ENCODE measurements at regions not wholly inside any gene's neighbourhood (a gene's known extent, or its start where the extent isn't known, plus 50 kb on each side); places are given as distances from the start of the nearest gene placed in this dataset.

DNA sequence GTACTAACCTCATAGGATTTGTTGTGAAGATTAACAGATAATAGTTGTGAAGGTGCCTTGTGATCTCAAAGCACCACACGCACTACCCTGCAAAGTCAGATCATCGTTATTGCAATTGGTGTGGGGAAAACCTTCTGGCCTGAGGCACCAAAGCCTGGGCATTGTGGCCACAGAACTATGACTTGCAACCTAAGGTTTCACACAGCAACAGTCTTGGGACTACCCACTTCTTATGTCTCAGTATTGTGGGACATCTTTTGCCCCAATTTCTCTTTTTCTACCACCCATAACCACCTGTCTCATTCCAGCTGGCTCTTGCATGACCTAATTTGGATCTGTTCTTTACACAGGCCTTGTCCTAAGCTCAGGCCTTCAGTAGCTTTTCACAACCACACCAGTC is 247.8 kb upstream of the NR4A3 start:
- Mint-ChIP-seq H3K36me3 (no peaks in the 10 kb centered on the region), H3K4me3 (no peak overlapping the region), H3K27me3 (ENCODE audit: low read depth) (no peaks in the 10 kb centered on the region), H3K9me3 (peaks cover 4% of the 10 kb centered on the region; the same call in 1 of the 2 replicates), H3K4me1 (peaks cover 12% of the 10 kb centered on the region), H3K27ac (no peak overlapping the region)
- TF ChIP-seq, protein P1, sequence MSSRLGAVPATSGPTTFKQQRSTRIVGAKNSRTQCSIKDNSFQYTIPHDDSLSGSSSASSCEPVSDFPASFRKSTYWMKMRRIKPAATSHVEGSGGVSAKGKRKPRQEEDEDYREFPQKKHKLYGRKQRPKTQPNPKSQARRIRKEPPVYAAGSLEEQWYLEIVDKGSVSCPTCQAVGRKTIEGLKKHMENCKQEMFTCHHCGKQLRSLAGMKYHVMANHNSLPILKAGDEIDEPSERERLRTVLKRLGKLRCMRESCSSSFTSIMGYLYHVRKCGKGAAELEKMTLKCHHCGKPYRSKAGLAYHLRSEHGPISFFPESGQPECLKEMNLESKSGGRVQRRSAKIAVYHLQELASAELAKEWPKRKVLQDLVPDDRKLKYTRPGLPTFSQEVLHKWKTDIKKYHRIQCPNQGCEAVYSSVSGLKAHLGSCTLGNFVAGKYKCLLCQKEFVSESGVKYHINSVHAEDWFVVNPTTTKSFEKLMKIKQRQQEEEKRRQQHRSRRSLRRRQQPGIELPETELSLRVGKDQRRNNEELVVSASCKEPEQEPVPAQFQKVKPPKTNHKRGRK (CRISPR knock-in tag; IDR thresholded peaks at IDR 0.05; ENCODE audit: borderline replicate concordance), result no peak
- TF ChIP-seq ZNF671 (CRISPR knock-in tag; IDR thresholded peaks at IDR 0.05) (no peak), SMAD4 (CRISPR knock-in tag; IDR thresholded peaks at IDR 0.05) (no peak), TEAD1 (CRISPR knock-in tag; IDR thresholded peaks at IDR 0.05) (no peak), FOXK1 (CRISPR knock-in tag; IDR thresholded peaks at IDR 0.05) (no peak), MYBL2 (CRISPR knock-in tag; IDR thresholded peaks at IDR 0.05) (no peak), ZBTB21 (CRISPR knock-in tag; IDR thresholded peaks at IDR 0.05; ENCODE audit: borderline replicate concordance) (no peak), SP1 (CRISPR knock-in tag; conservative IDR thresholded peaks at IDR 0.05) (no peak), RORB (CRISPR knock-in tag; IDR thresholded peaks at IDR 0.05) (no peak), SMAD3 (CRISPR knock-in tag; IDR thresholded peaks at IDR 0.05; ENCODE audit: borderline replicate concordance) (no peak), ETV6 (CRISPR knock-in tag; IDR thresholded peaks at IDR 0.05) (no peak), ATF1 (CRISPR knock-in tag; IDR thresholded peaks at IDR 0.05) (no peak), ZNF396 (CRISPR knock-in tag; IDR thresholded peaks at IDR 0.05; ENCODE audit: borderline replicate concordance) (no peak)
- TF ChIP-seq, protein P2, sequence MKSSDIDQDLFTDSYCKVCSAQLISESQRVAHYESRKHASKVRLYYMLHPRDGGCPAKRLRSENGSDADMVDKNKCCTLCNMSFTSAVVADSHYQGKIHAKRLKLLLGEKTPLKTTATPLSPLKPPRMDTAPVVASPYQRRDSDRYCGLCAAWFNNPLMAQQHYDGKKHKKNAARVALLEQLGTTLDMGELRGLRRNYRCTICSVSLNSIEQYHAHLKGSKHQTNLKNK (CRISPR knock-in tag; IDR thresholded peaks at IDR 0.05), result no peak
- TF ChIP-seq, protein P3, sequence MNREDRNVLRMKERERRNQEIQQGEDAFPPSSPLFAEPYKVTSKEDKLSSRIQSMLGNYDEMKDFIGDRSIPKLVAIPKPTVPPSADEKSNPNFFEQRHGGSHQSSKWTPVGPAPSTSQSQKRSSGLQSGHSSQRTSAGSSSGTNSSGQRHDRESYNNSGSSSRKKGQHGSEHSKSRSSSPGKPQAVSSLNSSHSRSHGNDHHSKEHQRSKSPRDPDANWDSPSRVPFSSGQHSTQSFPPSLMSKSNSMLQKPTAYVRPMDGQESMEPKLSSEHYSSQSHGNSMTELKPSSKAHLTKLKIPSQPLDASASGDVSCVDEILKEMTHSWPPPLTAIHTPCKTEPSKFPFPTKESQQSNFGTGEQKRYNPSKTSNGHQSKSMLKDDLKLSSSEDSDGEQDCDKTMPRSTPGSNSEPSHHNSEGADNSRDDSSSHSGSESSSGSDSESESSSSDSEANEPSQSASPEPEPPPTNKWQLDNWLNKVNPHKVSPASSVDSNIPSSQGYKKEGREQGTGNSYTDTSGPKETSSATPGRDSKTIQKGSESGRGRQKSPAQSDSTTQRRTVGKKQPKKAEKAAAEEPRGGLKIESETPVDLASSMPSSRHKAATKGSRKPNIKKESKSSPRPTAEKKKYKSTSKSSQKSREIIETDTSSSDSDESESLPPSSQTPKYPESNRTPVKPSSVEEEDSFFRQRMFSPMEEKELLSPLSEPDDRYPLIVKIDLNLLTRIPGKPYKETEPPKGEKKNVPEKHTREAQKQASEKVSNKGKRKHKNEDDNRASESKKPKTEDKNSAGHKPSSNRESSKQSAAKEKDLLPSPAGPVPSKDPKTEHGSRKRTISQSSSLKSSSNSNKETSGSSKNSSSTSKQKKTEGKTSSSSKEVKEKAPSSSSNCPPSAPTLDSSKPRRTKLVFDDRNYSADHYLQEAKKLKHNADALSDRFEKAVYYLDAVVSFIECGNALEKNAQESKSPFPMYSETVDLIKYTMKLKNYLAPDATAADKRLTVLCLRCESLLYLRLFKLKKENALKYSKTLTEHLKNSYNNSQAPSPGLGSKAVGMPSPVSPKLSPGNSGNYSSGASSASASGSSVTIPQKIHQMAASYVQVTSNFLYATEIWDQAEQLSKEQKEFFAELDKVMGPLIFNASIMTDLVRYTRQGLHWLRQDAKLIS (CRISPR knock-in tag; IDR thresholded peaks at IDR 0.05; ENCODE audit: borderline replicate concordance), result no peak
- TF ChIP-seq, protein P4, sequence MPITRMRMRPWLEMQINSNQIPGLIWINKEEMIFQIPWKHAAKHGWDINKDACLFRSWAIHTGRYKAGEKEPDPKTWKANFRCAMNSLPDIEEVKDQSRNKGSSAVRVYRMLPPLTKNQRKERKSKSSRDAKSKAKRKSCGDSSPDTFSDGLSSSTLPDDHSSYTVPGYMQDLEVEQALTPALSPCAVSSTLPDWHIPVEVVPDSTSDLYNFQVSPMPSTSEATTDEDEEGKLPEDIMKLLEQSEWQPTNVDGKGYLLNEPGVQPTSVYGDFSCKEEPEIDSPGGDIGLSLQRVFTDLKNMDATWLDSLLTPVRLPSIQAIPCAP (CRISPR knock-in tag; IDR thresholded peaks at IDR 0.05), result no peak
- ChIA-PET POLR2A (no interaction called here), CTCF (no interaction called here)
- no peak for ATAC-seq
- DNase-seq (ENCODE audit: low spot score), result no peak

DNA sequence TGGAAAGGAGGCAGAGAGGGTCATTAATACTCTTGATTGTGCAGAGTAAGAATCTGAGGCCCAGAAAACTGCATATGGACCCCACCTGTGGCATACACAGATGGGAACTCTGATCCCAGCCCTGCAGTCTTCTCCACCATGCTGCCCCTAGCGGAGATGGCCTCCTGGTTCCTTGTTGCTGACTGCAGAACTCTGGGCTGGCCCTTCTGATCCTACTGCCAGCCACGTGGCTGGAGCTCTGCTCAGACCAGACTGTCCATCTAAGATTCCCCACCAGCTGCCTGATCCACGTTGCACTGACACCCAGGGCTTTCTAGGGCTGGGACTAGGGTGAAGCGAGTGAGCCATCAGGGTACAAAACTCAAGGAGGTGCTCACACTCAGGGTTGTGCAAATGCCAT is 245.7 kb upstream of the NR4A3 start:
- Mint-ChIP-seq H3K36me3 (no peaks in the 10 kb centered on the region), H3K27ac (no peak overlapping the region), H3K4me3 (no peak overlapping the region), H3K4me1 (peaks cover 8% of the 10 kb centered on the region), H3K27me3 (ENCODE audit: low read depth) (no peaks in the 10 kb centered on the region), H3K9me3 (peaks cover 4% of the 10 kb centered on the region; the same call in 1 of the 2 replicates)
- DNase-seq (ENCODE audit: low spot score), result peak; percentile 16
- POLR2A ChIA-PET, result no interaction called here
- ATAC-seq, result peak; percentile 67
- CTCF ChIA-PET, result interaction anchor here (0.6 to 1.8 kb wide), 6 partner anchors 9 to 435 kb away, joined by 3 to 5 read pairs (median 3); no protein-coding TSS in a partner anchor
- no peak for TF ChIP-seq SOX15 (CRISPR knock-in tag; IDR thresholded peaks at IDR 0.05)
- no peak for TF ChIP-seq NR3C1 (CRISPR knock-in tag; conservative IDR thresholded peaks at IDR 0.05; ENCODE audit: low read depth)
- TF ChIP-seq ZNF121 (CRISPR knock-in tag; IDR thresholded peaks at IDR 0.05), result no peak
- no peak for TF ChIP-seq FOXJ3 (CRISPR knock-in tag; IDR thresholded peaks at IDR 0.05; ENCODE audit: borderline replicate concordance)
- TF ChIP-seq SMAD3 (CRISPR knock-in tag; IDR thresholded peaks at IDR 0.05; ENCODE audit: borderline replicate concordance), result no peak
- TF ChIP-seq ETV6 (CRISPR knock-in tag; IDR thresholded peaks at IDR 0.05), result no peak
- no peak for TF ChIP-seq RELA (CRISPR knock-in tag; IDR thresholded peaks at IDR 0.05; ENCODE audit: borderline replicate concordance)
- no peak for TF ChIP-seq SMAD4 (CRISPR knock-in tag; IDR thresholded peaks at IDR 0.05)
- no peak for TF ChIP-seq ZNF317 (CRISPR knock-in tag; IDR thresholded peaks at IDR 0.05; ENCODE audit: borderline replicate concordance, low read depth)
- no peak for TF ChIP-seq ZNF671 (CRISPR knock-in tag; IDR thresholded peaks at IDR 0.05)
- TF ChIP-seq, protein P1 (CRISPR knock-in tag; IDR thresholded peaks at IDR 0.05; ENCODE audit: borderline replicate concordance), result no peak
- TF ChIP-seq, protein P5, sequence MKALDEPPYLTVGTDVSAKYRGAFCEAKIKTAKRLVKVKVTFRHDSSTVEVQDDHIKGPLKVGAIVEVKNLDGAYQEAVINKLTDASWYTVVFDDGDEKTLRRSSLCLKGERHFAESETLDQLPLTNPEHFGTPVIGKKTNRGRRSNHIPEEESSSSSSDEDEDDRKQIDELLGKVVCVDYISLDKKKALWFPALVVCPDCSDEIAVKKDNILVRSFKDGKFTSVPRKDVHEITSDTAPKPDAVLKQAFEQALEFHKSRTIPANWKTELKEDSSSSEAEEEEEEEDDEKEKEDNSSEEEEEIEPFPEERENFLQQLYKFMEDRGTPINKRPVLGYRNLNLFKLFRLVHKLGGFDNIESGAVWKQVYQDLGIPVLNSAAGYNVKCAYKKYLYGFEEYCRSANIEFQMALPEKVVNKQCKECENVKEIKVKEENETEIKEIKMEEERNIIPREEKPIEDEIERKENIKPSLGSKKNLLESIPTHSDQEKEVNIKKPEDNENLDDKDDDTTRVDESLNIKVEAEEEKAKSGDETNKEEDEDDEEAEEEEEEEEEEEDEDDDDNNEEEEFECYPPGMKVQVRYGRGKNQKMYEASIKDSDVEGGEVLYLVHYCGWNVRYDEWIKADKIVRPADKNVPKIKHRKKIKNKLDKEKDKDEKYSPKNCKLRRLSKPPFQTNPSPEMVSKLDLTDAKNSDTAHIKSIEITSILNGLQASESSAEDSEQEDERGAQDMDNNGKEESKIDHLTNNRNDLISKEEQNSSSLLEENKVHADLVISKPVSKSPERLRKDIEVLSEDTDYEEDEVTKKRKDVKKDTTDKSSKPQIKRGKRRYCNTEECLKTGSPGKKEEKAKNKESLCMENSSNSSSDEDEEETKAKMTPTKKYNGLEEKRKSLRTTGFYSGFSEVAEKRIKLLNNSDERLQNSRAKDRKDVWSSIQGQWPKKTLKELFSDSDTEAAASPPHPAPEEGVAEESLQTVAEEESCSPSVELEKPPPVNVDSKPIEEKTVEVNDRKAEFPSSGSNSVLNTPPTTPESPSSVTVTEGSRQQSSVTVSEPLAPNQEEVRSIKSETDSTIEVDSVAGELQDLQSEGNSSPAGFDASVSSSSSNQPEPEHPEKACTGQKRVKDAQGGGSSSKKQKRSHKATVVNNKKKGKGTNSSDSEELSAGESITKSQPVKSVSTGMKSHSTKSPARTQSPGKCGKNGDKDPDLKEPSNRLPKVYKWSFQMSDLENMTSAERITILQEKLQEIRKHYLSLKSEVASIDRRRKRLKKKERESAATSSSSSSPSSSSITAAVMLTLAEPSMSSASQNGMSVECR (CRISPR knock-in tag; IDR thresholded peaks at IDR 0.05; ENCODE audit: borderline replicate concordance), result no peak

All from WTC11 (cell line).